Type B pancreatic cell (in vitro differentiated cells): ENCODE measurements at regions not wholly inside any gene's neighbourhood (a gene's known extent, or its start where the extent isn't known, plus 50 kb on each side); places are given as distances from the start of the nearest gene placed in this dataset.
A peak's percentile ranks its signal among the peaks of the same experiment; 100 is the strongest.
"Not testable (repeated sequence)": the region's sequence is repeated elsewhere in the genome, so short reads cannot be mapped to it uniquely, and the experiment has no call there.

Experiments used
- DNase-seq: peaks from one replicate; pipeline ENCODE4 v3.0.0; 2021; ENCODE audit warnings: mixed read lengths; ENCODE audit not compliant: unreplicated experiment; ENCODE audit errors: extremely low spot score
- H3K27ac Mint-ChIP-seq: 2 replicates; pipeline ENCODE4 v1.8.0; 2021; ENCODE audit warnings: mild to moderate bottlenecking, mixed read lengths
- H3K27me3 Mint-ChIP-seq: 2 replicates; pipeline ENCODE4 v1.8.0; 2021; ENCODE audit warnings: mixed read lengths
- H3K36me3 Mint-ChIP-seq: 2 replicates; pipeline ENCODE4 v1.8.0; 2021; ENCODE audit warnings: mixed read lengths
- H3K4me1 Mint-ChIP-seq: one replicate; pipeline ENCODE4 v1.8.0; 2021; ENCODE audit warnings: mixed read lengths; ENCODE audit not compliant: unreplicated experiment
- H3K4me3 Mint-ChIP-seq: 2 replicates; pipeline ENCODE4 v1.8.0; 2021; ENCODE audit warnings: mild to moderate bottlenecking, mixed read lengths
- H3K9me3 Mint-ChIP-seq: 2 replicates; pipeline ENCODE4 v1.8.0; 2021; ENCODE audit warnings: mixed read lengths
- TF ChIP-seq, protein P1 (sequence below): fragments of 200-600 bp; sonication (generic); conservative IDR thresholded peaks from 2 replicates; pipeline ENCODE4 v1.5.0; 2021; ENCODE audit warnings: antibody characterized with exemption, mild to moderate bottlenecking

DNA sequence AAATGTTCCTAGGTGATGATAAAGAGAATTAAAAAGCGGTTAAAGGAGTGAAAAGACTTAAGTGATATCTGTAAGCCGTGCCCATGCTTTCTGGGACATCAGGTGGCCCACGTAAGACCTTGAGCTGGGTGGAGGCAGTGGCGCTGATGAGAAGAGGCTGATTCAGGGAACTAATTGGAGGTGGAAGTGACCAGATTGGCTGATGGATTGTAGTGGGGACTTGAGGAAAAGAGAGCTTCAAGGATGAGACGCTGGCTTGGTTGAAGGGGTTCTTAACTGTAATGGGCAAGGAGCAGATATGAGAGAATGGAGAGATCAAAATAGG is 69.1 kb upstream of the EP300 start:
- peak overlapping the region; percentile 86 for H3K4me3 Mint-ChIP-seq
- H3K9me3 Mint-ChIP-seq, result no peaks in the 10 kb centered on the region
- H3K36me3 Mint-ChIP-seq, result no peaks in the 10 kb centered on the region
- TF ChIP-seq, protein P1, sequence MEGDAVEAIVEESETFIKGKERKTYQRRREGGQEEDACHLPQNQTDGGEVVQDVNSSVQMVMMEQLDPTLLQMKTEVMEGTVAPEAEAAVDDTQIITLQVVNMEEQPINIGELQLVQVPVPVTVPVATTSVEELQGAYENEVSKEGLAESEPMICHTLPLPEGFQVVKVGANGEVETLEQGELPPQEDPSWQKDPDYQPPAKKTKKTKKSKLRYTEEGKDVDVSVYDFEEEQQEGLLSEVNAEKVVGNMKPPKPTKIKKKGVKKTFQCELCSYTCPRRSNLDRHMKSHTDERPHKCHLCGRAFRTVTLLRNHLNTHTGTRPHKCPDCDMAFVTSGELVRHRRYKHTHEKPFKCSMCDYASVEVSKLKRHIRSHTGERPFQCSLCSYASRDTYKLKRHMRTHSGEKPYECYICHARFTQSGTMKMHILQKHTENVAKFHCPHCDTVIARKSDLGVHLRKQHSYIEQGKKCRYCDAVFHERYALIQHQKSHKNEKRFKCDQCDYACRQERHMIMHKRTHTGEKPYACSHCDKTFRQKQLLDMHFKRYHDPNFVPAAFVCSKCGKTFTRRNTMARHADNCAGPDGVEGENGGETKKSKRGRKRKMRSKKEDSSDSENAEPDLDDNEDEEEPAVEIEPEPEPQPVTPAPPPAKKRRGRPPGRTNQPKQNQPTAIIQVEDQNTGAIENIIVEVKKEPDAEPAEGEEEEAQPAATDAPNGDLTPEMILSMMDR, result no peak
- no peaks in the 10 kb centered on the region for H3K27me3 Mint-ChIP-seq
- H3K27ac Mint-ChIP-seq, result peak overlapping the region; percentile 87
- DNase-seq, result no peak
- peaks cover 12% of the 10 kb centered on the region for H3K4me1 Mint-ChIP-seq

DNA sequence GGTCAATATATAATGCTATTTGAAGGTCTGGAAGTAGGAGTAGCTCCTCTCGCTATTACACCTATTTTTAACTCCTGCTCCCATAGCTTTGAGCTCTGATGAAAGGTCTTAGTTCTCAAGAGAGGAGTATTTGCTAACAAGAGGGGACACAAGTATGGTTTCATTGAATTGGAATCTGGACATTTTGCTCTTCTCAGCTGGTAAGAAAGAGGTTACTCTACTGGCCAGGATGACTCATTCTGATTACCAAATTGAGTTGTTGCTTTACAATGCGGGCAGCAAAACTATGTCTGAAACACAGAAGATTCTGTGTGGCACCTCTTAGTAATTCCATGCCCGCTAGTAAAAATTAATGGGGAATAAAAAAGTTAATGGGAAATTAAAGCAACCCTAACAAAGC is 63.6 kb upstream of the EP300 start:
- H3K4me3 Mint-ChIP-seq, result no peak overlapping the region
- H3K27me3 Mint-ChIP-seq, result no peaks in the 10 kb centered on the region
- no peaks in the 10 kb centered on the region for H3K36me3 Mint-ChIP-seq
- H3K27ac Mint-ChIP-seq, result no peak overlapping the region
- no peak for DNase-seq
- no peaks in the 10 kb centered on the region for H3K4me1 Mint-ChIP-seq
- TF ChIP-seq, protein P1, result no peak
- no peaks in the 10 kb centered on the region for H3K9me3 Mint-ChIP-seq

DNA sequence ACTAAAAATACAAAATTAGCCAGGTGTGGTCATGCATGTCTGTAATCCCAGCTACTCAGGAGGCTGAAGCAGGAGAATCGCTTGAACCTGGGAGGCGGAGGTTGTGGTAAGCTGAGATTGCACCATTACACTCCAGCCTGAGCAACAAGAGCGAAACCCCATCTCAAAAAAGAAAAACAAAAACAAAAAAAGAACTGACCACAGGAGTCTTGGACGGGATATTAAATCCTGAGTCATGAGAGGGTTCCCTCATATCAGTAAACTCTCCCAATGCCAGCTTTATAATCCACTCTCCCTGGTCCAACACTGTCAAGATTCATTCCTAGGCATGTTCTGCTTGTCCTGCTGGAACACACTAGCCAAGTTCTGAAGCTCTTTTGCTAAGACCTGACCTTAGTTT is 61.5 kb upstream of the EP300 start:
- Mint-ChIP-seq H3K36me3 (no peaks in the 10 kb centered on the region), H3K9me3 (no peaks in the 10 kb centered on the region), H3K27ac (no peak overlapping the region), H3K4me1 (no peaks in the 10 kb centered on the region), H3K4me3 (no peak overlapping the region), H3K27me3 (no peaks in the 10 kb centered on the region)
- TF ChIP-seq, protein P1, result no peak
- no peak for DNase-seq

DNA sequence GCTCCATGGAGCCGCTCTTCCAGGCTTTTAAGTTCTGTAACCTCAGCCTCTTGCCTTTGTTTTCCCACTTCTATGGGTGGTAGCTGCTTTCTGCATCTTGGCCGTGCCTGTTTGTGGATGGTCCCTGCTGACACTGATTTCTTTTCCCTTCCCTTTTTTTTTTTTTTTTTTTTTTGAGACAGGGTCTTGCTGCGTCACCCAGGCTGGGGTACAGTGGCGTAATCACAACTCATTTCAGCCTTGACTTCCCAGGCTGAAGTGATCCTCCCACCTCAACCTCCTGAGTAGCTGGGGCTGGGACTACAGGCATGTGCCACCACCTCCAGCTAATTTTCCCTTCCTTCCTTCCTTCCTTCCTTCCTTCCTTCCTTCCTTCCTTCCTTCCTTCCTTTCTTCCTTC is 57.7 kb upstream of the EP300 start:
- H3K4me1 Mint-ChIP-seq, result no peaks in the 10 kb centered on the region
- TF ChIP-seq, protein P1, result no peak
- DNase-seq, result no peak
- no peak overlapping the region for H3K27ac Mint-ChIP-seq
- H3K27me3 Mint-ChIP-seq, result peaks cover 2% of the 10 kb centered on the region
- no peaks in the 10 kb centered on the region for H3K9me3 Mint-ChIP-seq
- no peaks in the 10 kb centered on the region for H3K36me3 Mint-ChIP-seq
- H3K4me3 Mint-ChIP-seq, result no peak overlapping the region

DNA sequence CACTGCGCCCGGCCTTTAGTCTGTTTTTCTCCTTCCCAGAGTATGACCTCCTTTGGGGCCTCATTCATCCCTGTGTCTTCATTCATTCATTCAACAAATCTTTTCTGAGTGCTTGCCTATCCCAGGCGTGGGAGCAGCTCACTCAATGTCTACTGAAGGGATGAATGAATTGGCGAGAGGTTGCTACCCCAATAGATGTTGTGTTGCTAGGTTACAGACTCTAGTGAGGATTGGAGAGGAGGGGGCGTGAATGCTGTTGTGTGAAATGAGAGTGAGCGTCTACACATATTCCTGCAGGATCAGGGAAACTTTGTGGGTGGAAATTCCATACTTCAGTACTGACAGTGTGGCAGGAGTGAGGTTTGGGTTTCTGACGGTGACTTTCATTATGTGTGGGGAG is 55.5 kb upstream of the EP300 start:
- H3K36me3 Mint-ChIP-seq, result no peaks in the 10 kb centered on the region
- H3K27ac Mint-ChIP-seq, result no peak overlapping the region
- no peaks in the 10 kb centered on the region for H3K4me1 Mint-ChIP-seq
- no peak overlapping the region for H3K4me3 Mint-ChIP-seq
- DNase-seq, result no peak
- peaks cover 2% of the 10 kb centered on the region for H3K27me3 Mint-ChIP-seq
- TF ChIP-seq, protein P1, result no peak
- no peaks in the 10 kb centered on the region for H3K9me3 Mint-ChIP-seq

DNA sequence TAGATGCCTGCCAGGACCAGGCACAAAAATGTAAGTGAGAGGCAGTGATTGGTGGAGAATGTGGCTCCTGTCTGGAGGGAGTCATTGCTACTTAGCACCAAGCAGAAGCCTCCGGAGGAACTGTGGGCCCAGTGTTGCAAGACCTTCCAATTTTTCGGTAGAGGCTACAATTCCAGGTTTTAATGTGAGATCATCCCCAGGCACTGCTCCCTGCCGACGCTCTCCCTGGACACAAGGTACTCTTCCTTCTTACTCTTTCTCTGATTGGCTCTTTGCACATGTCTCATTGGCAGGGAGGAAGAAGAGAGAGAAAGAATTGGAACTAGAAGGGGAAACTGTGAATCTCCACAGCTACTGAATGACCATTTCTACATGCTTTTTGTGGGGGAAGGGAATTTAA is 53.7 kb upstream of the EP300 start:
- H3K4me1 Mint-ChIP-seq, result no peaks in the 10 kb centered on the region
- H3K9me3 Mint-ChIP-seq, result no peaks in the 10 kb centered on the region
- peaks cover 2% of the 10 kb centered on the region for H3K27me3 Mint-ChIP-seq
- no peak for DNase-seq
- TF ChIP-seq, protein P1, result no peak
- no peak overlapping the region for H3K27ac Mint-ChIP-seq
- H3K36me3 Mint-ChIP-seq, result no peaks in the 10 kb centered on the region
- no peak overlapping the region for H3K4me3 Mint-ChIP-seq

DNA sequence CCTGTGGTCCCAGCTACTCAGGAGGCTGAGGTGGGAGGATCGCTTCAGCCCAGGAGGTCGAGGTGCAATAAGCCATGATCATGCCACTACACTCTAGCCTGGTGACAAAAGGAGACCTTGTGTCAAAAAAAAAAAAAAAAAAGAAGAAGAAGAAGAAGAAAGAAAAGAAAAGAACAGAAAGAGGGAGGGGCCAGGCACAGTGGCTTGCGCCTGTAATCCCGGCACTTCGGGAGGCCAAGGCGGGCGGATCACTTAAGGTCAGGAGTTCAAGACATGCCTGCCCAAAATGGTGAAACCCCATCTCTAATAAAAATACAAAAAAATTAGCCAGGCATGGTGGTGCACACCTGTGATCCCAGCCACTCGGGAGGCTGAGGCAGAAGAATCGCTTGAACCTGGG is 52.8 kb upstream of the EP300 start:
- not testable (repeated sequence) for H3K27ac Mint-ChIP-seq, H3K9me3 Mint-ChIP-seq, H3K36me3 Mint-ChIP-seq, H3K4me3 Mint-ChIP-seq, H3K27me3 Mint-ChIP-seq, DNase-seq, H3K4me1 Mint-ChIP-seq
